ENCODE measurements at regions not wholly inside any gene's neighbourhood (a gene's known extent, or its start where the extent isn't known, plus 50 kb on each side); places are given as distances from the start of the nearest gene placed in this dataset.
A peak's percentile ranks its signal among the peaks of the same experiment; 100 is the strongest.

DNA sequence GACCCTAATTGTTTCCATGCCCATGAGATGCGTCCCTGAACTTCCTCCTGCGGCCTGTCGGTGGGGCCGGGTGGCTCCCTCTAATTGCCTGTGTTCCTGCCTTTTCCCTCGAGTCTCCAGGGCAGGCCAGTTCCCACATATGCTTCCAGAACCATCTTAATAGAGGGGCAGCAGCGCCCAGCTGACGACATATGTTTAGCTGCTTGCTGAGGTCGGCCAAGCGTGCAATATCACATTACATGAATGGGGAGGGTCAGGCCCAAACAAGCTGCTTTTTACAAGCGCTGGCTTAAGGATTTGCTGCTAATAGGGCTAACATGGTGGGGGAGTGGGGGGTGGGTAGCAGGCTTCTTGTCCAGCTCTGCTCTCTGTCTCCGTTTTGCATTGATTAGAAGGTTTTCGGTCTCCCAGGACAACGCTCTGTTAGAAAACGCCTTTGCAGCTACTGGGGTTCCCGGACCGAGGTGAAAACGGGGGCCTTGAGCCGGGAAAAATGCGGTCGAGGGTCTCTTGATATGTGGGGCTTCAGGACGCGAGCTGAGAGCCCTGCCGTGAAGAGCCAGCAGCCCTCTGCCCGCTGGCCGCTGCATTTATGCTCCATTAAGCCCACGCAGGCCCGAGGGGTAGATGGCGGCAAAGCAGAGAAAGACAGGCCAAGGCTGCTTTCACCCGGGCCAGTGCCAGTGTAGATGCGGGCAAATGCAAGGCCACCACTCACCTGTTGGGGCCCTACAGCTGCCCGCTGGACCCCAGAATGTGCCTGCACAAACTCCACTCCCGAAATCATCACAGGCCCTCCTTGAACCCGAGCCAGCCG is 308.5 kb downstream of the BMP7 start:
- DNase-seq: no peak

DNA sequence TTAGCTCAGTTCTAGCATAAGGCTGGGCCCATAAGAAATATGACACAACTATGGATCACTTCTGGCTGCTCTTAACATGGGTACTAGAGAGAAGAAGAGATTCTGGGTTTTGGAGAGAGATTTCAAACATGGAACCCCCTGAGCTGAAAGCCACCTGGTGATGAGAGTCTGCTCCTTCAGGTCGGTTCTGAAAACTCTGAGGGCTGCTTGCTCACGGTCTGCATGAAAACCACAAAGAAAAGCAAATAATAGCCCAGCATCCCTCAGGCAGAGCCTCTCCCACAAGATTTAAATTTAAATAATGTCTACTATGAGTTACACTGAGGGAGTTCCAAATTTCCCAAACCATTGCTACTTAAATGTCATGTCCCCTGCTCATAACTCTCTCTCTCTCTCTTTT is 301.5 kb downstream of the BMP7 start:
- DNase-seq: no peak

DNA sequence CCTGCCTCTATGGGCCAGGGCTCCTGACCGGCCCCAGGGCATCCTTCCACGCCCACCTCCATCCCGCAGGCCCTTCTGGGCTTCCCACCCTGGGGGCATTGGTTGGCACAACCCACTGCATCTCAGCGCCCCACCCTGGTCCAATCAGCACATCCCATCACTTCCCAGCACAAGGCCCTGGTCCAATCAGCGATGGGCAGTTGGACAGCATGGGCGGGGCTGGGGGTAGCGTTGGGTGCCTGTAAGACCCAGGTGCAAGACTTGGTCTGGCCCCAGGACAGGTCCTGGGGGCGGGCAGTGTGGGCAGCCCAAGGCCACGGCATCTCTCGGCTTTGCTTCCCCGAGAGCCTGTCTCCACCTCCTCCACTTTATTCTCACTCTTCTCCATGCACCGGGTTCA is 298.5 kb downstream of the BMP7 start:
- DNase-seq: no peak

DNA sequence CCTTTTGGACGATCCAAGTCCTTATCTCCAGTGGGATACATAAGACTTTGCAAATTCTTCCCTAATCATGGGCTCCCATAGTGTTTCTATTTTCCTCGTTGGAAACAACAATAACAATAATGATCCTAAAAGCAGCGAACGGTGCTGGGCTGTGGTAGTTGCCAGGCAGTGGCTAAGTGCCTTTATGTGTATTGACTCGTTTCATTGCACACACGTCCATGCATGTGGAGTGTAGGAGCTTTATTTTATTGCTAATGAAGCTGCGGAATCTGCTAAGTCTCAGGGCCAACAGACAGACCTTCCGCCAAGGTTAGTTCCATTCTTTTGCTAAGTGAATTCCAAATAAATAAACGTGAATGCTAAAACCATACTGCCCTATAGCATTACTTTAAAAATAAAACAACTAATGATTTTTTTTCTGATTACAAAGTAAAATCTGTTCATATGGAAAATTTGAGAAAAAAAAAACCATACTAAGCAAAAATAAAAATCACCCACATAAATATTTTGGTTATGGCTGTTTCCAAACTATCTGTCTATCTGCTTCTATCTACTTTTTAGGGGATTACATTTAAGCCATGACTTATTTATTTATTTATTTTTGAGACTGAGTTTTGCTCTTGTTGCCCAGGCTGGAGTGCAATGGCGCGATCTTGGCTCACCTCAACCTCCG is 297.9 kb downstream of the BMP7 start:
- DNase-seq: no peak

DNA sequence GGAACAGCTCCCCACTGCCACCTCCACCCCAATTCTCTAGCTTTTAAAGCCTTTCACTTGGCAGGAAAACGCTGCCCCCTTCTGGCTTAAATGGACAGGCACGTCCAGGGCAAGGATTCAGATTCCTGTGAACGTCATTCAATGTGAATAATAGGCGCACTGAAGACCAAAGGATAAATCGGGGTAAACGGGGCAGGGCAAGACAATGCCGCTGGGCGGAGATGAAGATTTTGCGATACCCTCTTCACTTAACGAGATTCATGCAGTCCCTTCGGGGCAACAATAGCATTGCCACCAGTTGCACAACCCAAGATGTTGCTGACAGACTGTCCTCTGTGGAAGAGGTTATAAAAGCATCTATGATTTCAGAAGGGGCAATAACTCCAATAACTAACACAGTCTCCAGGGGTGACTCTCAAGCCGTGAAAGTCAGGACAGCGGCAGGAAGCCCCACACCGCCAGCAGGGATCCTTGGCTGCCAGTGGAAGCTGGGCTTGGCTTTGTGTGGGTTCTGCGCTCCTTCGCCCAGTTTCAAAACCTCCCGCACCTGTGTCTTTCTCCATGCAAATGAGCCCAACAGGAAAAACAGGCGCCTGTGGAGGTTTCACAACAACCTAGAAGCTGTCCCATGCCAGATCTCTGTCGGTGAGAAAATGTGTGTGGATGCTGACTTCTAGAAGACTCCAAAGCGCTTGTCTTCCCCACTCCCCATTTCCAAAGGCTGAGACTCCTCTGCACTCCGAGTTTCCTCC is 291.8 kb downstream of the BMP7 start:
- DNase-seq: peak in 8 of 14 donors; percentile 1 to 23 (median 6)

DNA sequence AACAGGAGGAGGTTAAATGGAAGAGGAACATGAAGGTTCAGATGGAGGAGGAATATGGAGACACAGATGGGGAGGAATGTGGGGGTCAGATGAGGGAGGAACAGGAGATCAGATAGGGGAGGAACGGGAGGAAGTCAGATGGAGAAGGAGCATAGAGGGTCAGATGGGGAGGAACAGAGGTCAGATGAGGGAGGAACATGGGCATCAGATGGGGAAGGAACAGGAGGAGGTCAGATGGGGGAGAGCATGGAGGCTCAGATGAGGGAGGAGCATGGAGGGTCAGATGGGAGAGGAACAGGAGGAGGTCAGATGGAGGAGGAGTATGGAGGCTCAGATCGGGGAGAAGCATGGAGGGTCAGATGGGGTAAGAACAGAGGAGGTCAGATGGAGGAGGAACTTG is 290.6 kb downstream of the BMP7 start:
- DNase-seq: no peak

DNA sequence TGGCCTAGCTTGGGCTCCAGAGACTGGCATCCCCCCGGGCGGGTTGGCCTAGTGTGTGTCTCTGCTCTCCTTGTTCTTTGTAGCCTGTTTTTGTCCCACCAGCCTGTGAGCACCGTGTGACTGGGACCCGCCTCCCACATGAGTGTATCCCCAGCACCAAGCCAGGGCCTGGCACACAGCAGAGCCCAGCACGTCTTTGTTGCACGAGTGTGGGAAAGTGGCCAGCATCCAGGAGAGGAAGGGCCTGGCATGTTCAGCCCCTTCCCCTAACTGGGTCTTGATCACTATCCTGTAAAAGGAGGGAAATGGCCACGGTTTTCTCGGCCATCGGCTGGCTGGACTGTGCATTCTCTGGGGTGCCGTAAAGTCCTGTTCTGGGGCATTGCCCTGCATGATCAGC is 290.1 kb downstream of the BMP7 start:
- DNase-seq: no peak

DNA sequence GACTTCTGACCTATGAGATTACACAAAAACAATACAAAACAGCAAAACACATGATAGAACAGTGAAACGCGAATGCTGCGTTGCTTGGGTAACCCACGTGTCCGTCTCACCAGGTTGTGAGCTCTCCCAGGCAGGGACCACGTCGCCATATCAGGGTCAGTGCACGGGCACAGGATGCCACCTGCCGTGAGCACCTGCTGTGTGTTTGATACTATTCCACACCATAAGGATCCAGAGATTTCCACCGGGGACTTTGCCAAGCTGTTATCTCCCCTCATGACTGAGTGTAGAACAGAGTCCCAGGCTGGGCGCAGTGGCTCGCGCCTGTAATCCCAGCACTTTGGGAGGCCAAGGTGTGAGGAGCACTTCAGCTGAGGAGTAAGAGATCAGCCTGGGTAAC is 288.0 kb downstream of the BMP7 start:
- DNase-seq: no peak

DNA sequence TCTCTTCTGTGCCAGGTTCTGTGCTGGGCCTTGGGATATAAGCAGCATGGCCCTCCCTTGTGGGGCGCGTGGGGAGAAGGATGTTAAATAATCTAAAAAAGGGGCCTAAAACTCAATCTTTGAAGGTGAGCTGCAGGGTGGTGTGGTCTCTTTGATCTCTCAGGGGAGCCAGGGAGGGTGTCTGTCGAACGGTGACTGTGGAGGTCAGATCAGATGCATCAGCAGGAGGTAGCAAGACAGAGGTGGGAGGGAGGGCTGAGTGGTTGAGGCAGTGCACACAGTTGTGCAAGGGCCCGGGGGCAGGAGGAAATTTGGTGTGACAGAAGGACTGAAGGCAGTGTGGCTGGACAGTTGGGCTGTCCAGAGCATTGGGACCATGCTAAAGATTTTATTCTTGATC is 287.3 kb downstream of the BMP7 start:
- no peak for DNase-seq

DNA sequence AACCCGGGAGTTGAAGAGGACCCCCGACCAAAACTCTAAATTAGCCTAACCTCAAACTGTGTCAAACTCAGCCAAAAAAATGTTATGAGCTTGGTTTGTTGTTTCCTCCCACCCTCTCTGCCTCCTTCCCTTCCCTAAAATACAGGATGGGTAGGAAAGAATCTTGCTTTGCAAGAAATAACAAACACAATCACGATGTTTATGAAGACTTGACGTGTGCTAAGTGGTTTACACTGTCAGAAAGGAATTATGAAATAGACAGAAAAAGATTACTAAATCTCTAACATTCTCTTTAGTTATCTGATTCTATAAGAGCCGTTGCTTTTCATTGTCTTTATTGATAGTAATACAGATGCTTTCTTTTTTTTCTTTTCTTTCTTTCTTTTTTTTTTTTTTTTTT is 285.1 kb downstream of the BMP7 start:
- DNase-seq: no peak

DNA sequence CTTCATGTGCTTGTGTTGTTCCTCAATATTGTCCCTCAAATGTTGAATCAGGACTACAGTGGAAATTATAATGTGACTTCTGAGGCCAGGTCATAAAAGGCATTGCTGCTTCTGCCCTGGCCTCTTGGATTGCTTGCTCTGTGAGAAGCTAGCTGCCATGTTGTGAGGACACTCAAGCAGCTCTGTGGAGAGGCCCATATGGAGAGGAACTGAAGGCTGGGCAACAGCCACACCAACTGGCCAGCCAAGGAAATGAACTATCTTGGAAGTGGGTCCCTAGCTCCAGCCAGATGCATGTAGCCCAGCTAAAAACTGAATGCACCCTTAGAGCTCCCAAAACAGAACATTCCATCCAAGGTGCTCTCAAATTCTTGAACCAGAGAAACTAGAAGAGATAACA is 282.6 kb downstream of the BMP7 start:
- no peak for DNase-seq

DNA sequence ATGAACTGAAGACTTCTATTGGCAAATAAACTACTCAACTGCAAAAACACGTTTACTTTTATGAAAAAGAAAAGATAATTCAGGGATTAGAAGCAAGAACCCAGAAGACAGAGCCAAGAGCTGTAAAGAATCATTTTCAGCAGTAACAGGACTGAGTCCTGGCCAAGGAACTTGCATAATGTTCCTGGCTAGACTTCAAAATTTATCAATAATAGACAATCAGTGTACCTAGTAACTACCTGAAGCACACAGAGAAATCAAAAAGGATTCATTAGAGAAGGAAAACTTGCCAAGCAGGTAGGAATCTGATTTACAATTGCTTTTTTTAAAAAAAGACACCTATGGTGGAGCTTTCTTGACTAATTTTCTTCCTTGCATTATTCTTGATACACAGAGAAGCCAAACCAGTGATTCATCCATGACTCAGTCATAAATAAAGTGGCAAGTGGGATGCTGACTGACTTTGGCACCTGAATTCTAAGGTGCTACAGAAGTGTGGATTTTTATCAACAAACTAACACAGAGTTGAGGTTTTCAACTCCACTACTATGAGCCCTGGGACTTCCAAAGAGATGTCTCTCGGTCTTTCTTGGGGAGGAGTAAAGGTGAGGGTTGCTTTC is 281.3 kb downstream of the BMP7 start:
- DNase-seq: no peak

DNA sequence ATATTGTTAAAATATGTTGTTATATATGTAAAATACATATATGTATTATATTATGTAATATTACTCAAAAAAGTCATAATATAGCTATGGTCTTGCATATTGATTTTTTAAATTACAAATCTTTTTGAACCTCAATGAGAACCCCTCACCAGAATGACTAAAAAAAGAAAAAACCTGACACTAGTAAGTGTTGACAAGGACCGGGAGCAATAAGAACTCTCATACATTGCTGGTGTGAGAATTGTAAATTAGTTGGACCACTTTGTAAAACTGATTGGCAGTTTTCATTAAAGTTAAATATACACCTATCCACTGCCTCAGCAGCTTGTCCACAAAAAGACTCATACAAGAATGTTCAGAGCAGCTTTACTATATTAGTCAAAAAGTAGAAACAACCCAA is 280.0 kb downstream of the BMP7 start:
- no peak for DNase-seq

DNA sequence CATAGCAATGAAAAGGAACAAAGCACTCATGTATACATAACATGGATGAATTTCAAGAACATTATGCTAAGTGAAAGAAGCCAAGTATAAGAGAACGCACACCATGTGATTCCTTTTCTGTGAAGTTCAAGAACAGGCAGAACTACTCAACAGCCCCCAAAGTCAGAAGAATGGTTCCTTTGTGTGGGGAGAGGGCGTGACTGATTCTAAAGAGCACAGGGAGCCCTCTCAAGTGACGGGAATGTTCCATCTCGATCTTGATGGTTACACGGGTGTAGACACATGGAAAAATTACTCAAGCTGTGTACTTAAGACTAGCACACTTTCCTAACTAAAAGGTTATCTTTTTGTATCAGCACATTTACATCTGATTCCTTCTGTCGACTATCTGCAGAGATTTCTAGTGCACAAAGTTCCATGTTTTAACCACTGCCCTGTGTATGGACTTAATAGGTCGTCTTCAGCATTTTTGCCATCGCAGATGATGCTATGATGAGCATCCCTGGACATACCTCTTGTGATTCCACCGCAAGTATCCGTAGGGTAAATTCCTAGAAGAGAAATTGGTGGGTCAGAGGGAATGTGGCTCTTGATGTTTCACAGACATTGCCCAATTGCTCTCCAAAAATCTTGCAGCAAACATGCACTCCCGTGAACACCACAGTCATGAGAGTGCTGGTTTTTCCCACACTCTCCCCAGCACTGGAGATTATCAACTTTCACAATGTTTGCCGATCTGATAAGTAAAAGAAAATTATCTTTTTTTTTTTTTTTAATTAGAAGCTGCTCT is 279.3 kb downstream of the BMP7 start:
- no peak for DNase-seq

DNA sequence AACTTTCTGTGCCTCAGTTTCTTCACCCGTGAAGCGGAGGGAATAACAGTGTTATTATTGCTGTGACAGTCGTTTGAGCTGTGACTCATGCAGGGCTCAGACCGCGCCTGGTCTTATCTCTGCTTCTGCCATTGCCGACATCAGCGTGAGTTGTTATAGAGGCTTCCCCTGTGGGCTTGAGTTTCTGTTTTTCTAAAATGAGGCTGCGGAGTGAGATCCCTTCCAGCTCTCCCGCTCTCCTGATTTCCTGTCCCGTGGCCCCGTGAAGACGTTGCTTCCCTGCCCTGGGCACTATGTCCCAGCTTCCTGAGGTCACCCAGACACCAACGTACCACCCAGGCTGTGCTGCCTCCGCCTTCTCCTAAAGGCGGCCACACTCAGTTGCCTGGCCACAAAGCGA is 278.5 kb downstream of the BMP7 start:
- DNase-seq: no peak

DNA sequence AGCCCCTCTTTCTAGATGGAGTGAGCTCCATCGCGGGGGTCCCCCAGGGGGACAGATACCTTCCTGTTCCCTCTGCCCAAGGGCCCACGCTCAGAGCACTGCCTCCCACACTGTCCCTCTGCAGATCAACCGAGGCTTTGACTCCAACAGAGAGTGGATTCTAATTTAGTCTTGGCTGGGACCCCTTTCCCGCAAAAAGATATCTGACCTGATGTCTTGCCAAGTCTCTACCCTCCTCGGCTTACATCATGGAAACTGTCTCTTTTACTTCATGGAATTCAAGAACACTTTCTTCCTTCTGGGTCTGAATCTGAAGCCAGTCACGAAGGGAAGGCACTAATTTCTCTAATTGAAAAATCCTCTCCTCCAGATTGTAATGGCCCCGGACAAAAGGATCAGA is 278.0 kb downstream of the BMP7 start:
- DNase-seq: no peak

DNA sequence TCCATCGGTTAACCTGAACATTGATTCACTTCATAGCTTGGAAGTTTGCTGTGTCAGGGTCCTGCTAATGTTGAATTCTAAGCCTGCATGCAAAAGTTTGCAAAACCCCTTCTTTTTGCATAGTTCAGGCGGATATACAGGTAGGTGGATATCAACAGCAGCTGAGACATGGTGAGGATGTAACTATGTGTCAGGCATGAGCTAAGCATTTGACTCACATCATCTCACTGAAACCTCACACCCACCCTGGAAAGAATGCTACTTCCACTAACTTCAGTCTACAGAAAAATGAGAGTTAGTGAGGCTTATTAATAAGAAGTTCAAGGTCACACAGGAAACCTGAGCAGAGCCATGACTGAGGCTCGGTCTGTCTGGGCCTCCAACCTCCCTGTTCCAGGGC is 276.9 kb downstream of the BMP7 start:
- no peak for DNase-seq

DNA sequence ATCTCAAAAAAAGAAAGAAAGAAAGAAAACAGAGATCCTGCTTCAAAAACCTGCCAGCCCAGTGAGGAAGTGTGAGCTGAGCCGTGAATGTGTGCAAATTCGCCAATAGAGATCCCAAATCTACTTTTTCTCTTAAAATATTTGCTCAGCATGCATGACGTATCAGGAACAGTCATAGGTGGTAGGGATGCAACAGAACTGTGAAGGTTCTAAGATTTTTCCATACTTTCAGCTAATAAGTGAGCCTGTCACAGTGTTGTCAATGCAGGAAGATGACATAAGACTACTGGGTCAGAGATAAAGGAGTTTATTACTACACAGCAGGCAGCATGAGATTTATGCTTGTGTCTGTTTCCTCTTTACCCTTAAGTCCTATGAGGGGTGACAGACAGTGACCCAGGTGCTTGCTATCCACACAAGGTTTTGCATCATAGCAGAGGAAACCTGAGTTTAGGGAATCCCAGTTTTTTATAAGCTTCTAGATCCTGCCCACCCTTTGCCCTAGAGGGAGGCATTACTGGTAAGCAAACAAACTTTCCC is 273.4 kb downstream of the BMP7 start:
- no peak for DNase-seq

DNA sequence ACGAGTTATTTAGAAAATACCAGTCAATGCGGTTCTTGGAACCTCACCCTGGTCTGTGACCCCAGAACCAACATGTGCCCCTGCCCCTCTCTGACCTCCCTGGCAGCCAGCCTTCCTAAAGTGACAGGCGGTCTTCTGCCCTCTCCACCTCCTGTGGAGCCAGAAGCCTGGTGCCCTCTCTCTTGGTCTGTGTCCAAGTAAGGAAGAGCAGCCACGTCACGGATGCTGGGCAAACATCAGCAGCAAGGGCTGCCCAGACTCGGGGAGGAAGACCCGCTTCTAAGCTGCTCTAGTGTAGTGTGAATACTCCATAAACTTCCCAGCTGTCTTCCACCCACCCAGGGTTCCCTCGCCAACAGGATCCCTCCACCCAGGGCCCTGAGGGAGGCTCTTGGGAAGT is 272.4 kb downstream of the BMP7 start:
- DNase-seq: no peak

DNA sequence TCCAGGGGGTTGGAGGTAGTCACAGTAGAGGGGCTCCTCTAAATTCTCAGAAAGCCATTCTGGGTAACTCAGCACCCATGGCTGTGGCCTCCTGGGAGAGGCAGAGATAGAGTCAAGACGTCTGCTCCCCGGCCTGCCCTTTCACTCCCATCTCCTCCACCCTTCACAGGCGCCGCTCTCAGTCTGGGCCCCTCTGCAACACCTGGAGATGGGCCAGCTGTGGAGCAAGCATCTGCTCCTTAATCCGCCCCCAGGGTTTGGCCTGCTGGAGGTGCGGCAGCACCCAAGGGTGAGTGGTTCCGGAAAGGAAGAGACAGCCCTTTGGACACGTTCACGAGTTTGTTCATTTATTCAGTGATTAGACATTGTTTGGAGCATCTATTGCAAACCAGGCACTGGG is 271.3 kb downstream of the BMP7 start:
- no peak for DNase-seq

DNA sequence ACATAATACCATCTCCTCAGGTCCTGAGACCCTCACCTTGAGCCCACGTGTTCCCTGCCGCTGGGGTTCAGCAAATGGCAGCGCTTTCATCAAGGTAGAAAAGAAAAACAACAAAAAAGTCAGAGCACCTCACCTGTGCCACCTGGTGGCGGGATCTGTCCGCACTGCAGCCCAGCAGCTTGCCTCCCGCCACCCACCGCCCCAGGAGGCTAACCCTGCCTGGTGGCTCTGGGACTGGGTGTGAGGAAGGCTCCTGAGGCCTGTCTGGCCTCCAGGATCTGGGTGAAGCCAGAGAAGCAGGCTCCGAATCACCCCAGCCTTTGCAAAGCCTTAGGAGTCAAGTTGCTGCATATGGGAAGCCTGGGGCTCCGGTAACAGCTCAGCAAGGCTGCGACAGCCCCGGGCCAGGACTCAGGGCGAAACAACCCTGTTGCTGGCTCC is 270.8 kb downstream of the BMP7 start:
- DNase-seq: no peak

DNA sequence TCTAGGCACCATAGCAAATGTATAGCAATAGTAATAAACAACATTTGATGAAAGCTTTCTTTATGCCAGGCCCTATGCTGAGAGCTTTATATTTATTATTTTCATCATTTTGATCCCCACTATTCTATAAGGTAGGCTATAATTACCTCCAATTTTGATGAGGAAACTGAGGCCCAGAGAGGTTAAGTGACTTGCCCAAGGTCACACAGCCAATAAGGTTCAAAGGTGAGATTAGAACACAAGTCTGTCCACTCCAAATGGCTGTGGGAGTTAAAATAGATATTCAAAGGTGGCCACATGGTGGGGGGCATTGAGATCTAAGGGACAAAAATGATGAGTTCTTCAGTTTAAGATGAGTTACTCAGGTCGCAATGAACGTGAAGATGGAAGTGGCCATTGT is 269.9 kb downstream of the BMP7 start:
- DNase-seq: no peak
